HepG2 (cell line): ENCODE measurements at regions not wholly inside any gene's neighbourhood (a gene's known extent, or its start where the extent isn't known, plus 50 kb on each side); places are given as distances from the start of the nearest gene placed in this dataset.

Experiments used
- ATAC-seq: fragments of 200-7000 bp; cut with Tn5 transposase; 3 replicates; pipeline ENCODE4 v1.9.1; 2020; ENCODE audit warnings: mild to moderate bottlenecking, moderate library complexity
- BruUV-seq: library from RNA; stranded (reverse); fragments of 400-500 nt; replicated peaks from 2 replicates; lab custom pipeline; 2021; lab: Mats Ljungman, UMichigan
- CTCF ChIA-PET: fragments of 300-600 bp; formaldehyde crosslinking; extraction: SDS; loops from one replicate; lab custom pipeline; 2021; ENCODE audit warnings: low total read pairs, inconsistent platforms, low intra/inter-chr PET ratio; lab: Yijun Ruan, JAX
- POLR2A ChIA-PET: fragments of 350-600 bp; sonication (Branson Sonifier 250); formaldehyde crosslinking; loops from one replicate; lab custom pipeline; 2020; ENCODE audit warnings: antibody characterized with exemption, inconsistent platforms; lab: Yijun Ruan, JAX
- DNase-seq: peaks from one replicate; pipeline ENCODE4 v3.0.0-alpha.2; 2015; ENCODE audit warnings: low spot score
- FAIRE-seq: peaks from 3 replicates; lab custom pipeline; 2011; peaks lifted over from hg19 to GRCh38; lab: Jason Lieb, UNC
- H2AFZ ChIP-seq: one replicate; pipeline ENCODE4 v1.6.1; 2011; ENCODE audit warnings: low read length, inconsistent platforms
- H3K27ac ChIP-seq: fragments of 300-600 bp; 3 replicates; pipeline ENCODE4 v1.8.0; 2011; ENCODE audit warnings: mixed run types, mild to moderate bottlenecking, mixed read lengths, low read length, inconsistent platforms; ENCODE audit not compliant: insufficient read depth; ENCODE audit errors: extremely low read length
- H3K27me3 ChIP-seq, 2 experiments: fragments of 200-600 bp in 1 of 2; 2 replicates in 1 of 2; 3 replicates in 1 of 2; pipeline versions ENCODE4 v1.6.0 to v1.8.0; 2011; ENCODE audit warnings: low read length in 2 of 2, mild to moderate bottlenecking in 2 of 2, moderate library complexity in 2 of 2, inconsistent platforms in 1 of 2; ENCODE audit not compliant: insufficient read depth in 2 of 2, control insufficient read depth in 1 of 2
- H3K36me3 ChIP-seq, 2 experiments: fragments of 200-600 bp in 1 of 2; replicated peaks in 1 of 2; 2 replicates in 1 of 2; 3 replicates in 1 of 2; pipeline versions ENCODE4 v1.5.1 to v1.8.0; 2011; ENCODE audit warnings: low read length in 2 of 2, inconsistent platforms in 1 of 2; ENCODE audit not compliant: insufficient read depth in 2 of 2, control insufficient read depth in 1 of 2
- H3K4me1 ChIP-seq: 2 replicates; pipeline ENCODE4 v1.5.1; 2012; ENCODE audit warnings: low read length, inconsistent platforms; ENCODE audit not compliant: insufficient read depth
- H3K4me2 ChIP-seq: 2 replicates; pipeline ENCODE4 v1.6.0; 2011; ENCODE audit warnings: low read depth, low read length, inconsistent platforms
- H3K4me3 ChIP-seq, 3 experiments: fragments of 200-600 bp in 1 of 3; sonication (generic), shearing (Covaris generic) in 1 of 3; replicated peaks in 1 of 3; 2 replicates each; pipeline ENCODE4 v1.5.1; 2011 to 2016; ENCODE audit warnings: low read length in 3 of 3, inconsistent platforms in 2 of 3, low read depth in 2 of 3, mild to moderate bottlenecking in 2 of 3, control low read depth in 1 of 3, mixed read lengths in 1 of 3; ENCODE audit not compliant: insufficient read depth in 1 of 3
- H3K79me2 ChIP-seq: one replicate; pipeline ENCODE4 v1.6.1; 2011; ENCODE audit warnings: low read length, inconsistent platforms; ENCODE audit not compliant: insufficient read depth
- H3K9ac ChIP-seq: 2 replicates; pipeline ENCODE4 v1.6.0; 2011; ENCODE audit warnings: mild to moderate bottlenecking, low read depth, low read length, inconsistent platforms; ENCODE audit not compliant: insufficient read depth
- H3K9me3 ChIP-seq: 2 replicates; pipeline ENCODE4 v1.5.1; 2012; ENCODE audit warnings: mild to moderate bottlenecking, low read length
- H4K20me1 ChIP-seq: 2 replicates; pipeline ENCODE4 v1.6.0; 2011; ENCODE audit warnings: inconsistent platforms, mild to moderate bottlenecking, low read length, moderate library complexity; ENCODE audit not compliant: insufficient read depth
- BCL3 ChIP-seq: sonication (generic); formaldehyde crosslinking; IDR thresholded peaks from 2 replicates; pipeline ENCODE4 v1.5.1; 2020; ENCODE audit warnings: mild to moderate bottlenecking, missing genetic modification reagents, moderate library complexity
- CEBPG ChIP-seq: IDR thresholded peaks from 2 replicates; pipeline ENCODE4 v1.6.1; 2016
- HIC2 ChIP-seq: sonication (generic); formaldehyde crosslinking; IDR thresholded peaks from 2 replicates; pipeline ENCODE4 v1.9.0; 2022; ENCODE audit warnings: low read depth, missing genetic modification reagents
- HNRNPUL1 ChIP-seq: fragments of 200-400 bp; formaldehyde crosslinking; IDR thresholded peaks from 2 replicates; pipeline ENCODE4 v1.6.1; 2017; ENCODE audit warnings: low read depth, mild to moderate bottlenecking, low read length, moderate library complexity
- JUNB ChIP-seq: sonication (generic); formaldehyde crosslinking; IDR thresholded peaks from 2 replicates; pipeline ENCODE4 v1.8.0; 2022; ENCODE audit warnings: missing genetic modification reagents, mild to moderate bottlenecking, borderline replicate concordance
- PRMT3 ChIP-seq: sonication (generic); formaldehyde crosslinking; IDR thresholded peaks from 2 replicates; pipeline ENCODE4 v1.8.1; 2022; ENCODE audit warnings: low read depth, mild to moderate bottlenecking, moderate library complexity, missing genetic modification reagents, borderline replicate concordance
- PTBP1 ChIP-seq: fragments of 200-400 bp; formaldehyde crosslinking; IDR thresholded peaks from 2 replicates; pipeline ENCODE4 v1.6.1; 2018; ENCODE audit warnings: low read length, low read depth; ENCODE audit not compliant: poor library complexity, severe bottlenecking
- RFXAP ChIP-seq: sonication (generic); formaldehyde crosslinking; IDR thresholded peaks from 2 replicates; pipeline ENCODE4 v1.4.0; 2020; ENCODE audit warnings: missing genetic modification reagents, borderline replicate concordance
- RORA ChIP-seq: sonication (generic); formaldehyde crosslinking; IDR thresholded peaks from 2 replicates; pipeline ENCODE4 v1.5.0; 2020; ENCODE audit warnings: mild to moderate bottlenecking, missing genetic modification reagents, moderate library complexity
- TCF7L2 ChIP-seq: IDR thresholded peaks from 2 replicates; pipeline ENCODE4 v1.6.1; 2011; ENCODE audit warnings: mild to moderate bottlenecking, low read depth, low read length, moderate library complexity
- ZFP82 ChIP-seq: sonication (generic); formaldehyde crosslinking; IDR thresholded peaks from 2 replicates; pipeline ENCODE4 v1.5.1; 2020; ENCODE audit warnings: mild to moderate bottlenecking, missing genetic modification reagents, borderline replicate concordance
- ZNF230 ChIP-seq: sonication (generic); formaldehyde crosslinking; IDR thresholded peaks from 2 replicates; pipeline ENCODE4 v1.4.0; 2020; ENCODE audit warnings: mild to moderate bottlenecking, missing genetic modification reagents
- ZNF543 ChIP-seq: sonication (generic); formaldehyde crosslinking; IDR thresholded peaks from 2 replicates; pipeline ENCODE4 v1.4.0; 2020; ENCODE audit warnings: mild to moderate bottlenecking, missing genetic modification reagents
- ZNF619 ChIP-seq: sonication (generic); formaldehyde crosslinking; IDR thresholded peaks from 2 replicates; pipeline ENCODE4 v1.4.0; 2020; ENCODE audit warnings: mild to moderate bottlenecking, missing genetic modification reagents
- ZNF672 ChIP-seq: sonication (generic); formaldehyde crosslinking; IDR thresholded peaks from 2 replicates; pipeline ENCODE4 v1.8.1; 2022; ENCODE audit warnings: missing genetic modification reagents
- ZNF747 ChIP-seq: sonication (generic); formaldehyde crosslinking; IDR thresholded peaks from 2 replicates; pipeline ENCODE4 v1.8.1; 2023; ENCODE audit warnings: missing genetic modification reagents, mild to moderate bottlenecking, borderline replicate concordance
- ZSCAN12 ChIP-seq: sonication (generic); formaldehyde crosslinking; IDR thresholded peaks from 2 replicates; pipeline ENCODE4 v1.9.0; 2021; ENCODE audit warnings: mild to moderate bottlenecking, missing genetic modification reagents
- WGBS: methylation state at CpG from one replicate; pipeline ENCODE4 v1.1.6; 2017; ENCODE audit warnings: low lambda C conversion rate; 5-methylcytosine and 5-hydroxymethylcytosine counted together
- in situ Hi-C: cut with HindIII; loops from 2 replicates; pipeline ENCODE4 v1.10.0; 2017; ENCODE audit warnings: low pct_unique_long_range_greater_than_20kb; ENCODE audit not compliant: extremely low pct_ligation_motif_present
- intact Hi-C: fragments of 100-400 bp; cut with micrococcal nuclease; formaldehyde crosslinking; loops from one replicate; pipeline ENCODE4 v1.10.0; 2022; ENCODE audit not compliant: unreplicated experiment
- TF ChIP-seq, protein P1 (sequence below): IDR thresholded peaks from 2 replicates; pipeline ENCODE4 v1.6.1; 2016

DNA sequence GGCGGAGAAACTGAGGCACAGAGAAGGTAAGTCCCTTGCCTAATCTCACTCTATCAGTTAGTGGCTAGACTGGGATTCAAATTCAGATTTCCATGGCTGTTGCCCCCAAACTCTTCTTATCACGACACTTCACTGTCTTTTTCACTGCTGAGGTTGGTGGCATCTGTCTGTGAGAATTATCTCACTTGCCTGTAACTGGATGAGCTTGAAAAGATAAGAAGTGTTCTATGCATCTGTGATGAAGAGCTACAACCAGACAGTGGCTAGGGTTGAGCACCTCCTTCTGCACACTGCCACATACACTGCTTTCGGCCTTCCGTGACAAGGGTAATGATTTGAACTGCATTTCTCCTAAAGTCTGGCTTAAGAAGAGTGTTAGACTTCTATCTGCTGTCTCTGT lies 107.9 kb upstream of the TEX13D start:
- H3K9ac ChIP-seq = no peak overlapping the region
- peaks cover 10% of the 10 kb centered on the region for H3K4me1 ChIP-seq
- TF ChIP-seq HIC2 = no peak
- TF ChIP-seq ZNF543 (CRISPR knock-in tag) = no peak
- H3K9me3 ChIP-seq = no peaks in the 10 kb centered on the region
- no peaks in the 10 kb centered on the region for H3K27me3 ChIP-seq
- in situ Hi-C loops (no loop called here), intact Hi-C loops (no loop called here)
- no peak overlapping the region for H3K27ac ChIP-seq
- CTCF ChIA-PET = no interaction called here
- WGBS = 0% methylated on average over 2 of the region's 4 CpGs
- POLR2A ChIA-PET = no interaction called here
- FAIRE-seq = no peak
- no peak overlapping the region for H3K4me2 ChIP-seq
- H3K79me2 ChIP-seq = no peaks in the 10 kb centered on the region
- DNase-seq = no peak
- no peak overlapping the region for H2AFZ ChIP-seq
- no peak overlapping the region for H3K4me3 ChIP-seq
- BruUV-seq = no TSS peak
- no peaks in the 10 kb centered on the region for H4K20me1 ChIP-seq
- H3K36me3 ChIP-seq = no peaks in the 10 kb centered on the region
- no peak for ATAC-seq

DNA sequence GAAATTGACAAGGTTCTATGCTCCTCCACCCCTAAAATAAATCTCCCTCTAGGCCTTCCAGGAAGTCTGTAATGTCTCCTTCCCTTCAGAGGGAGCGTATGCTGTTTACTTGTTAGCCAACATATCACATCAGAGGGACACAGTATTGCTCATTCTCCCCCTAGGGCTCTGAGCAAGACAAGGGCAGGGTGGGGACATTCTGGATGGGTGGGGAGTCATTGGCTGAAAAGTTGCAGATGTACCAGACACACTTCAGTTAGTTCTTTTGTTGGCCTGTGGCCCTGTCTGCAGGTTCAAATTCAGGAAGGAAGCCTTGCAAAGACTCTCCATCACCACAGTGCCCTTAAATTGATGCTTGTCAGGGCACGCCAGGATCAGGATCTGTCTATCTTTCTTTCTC lies 106.3 kb upstream of the TEX13D start:
- H3K27me3 ChIP-seq = no peaks in the 10 kb centered on the region
- no peak overlapping the region for H2AFZ ChIP-seq
- FAIRE-seq (no peak), ATAC-seq (no peak), DNase-seq (no peak)
- no peak overlapping the region for H3K4me2 ChIP-seq
- no peak overlapping the region for H3K4me3 ChIP-seq
- peaks cover 9% of the 10 kb centered on the region for H3K4me1 ChIP-seq
- H3K9ac ChIP-seq = no peak overlapping the region
- no peaks in the 10 kb centered on the region for H3K36me3 ChIP-seq
- H4K20me1 ChIP-seq = no peaks in the 10 kb centered on the region
- intact Hi-C loops (no loop called here), in situ Hi-C loops (no loop called here)
- ChIA-PET CTCF (no interaction called here), POLR2A (no interaction called here)
- no peak overlapping the region for H3K27ac ChIP-seq
- H3K9me3 ChIP-seq = no peaks in the 10 kb centered on the region
- no TSS peak for BruUV-seq
- 57% methylated on average over 1 of the region's 2 CpGs for WGBS
- H3K79me2 ChIP-seq = no peaks in the 10 kb centered on the region
- TF ChIP-seq HNRNPUL1 (no peak), ZSCAN12 (CRISPR knock-in tag) (no peak), ZFP82 (CRISPR knock-in tag) (no peak), RFXAP (no peak), ZNF747 (CRISPR knock-in tag) (no peak), TCF7L2 (no peak), ZNF672 (CRISPR knock-in tag) (no peak), BCL3 (no peak), PRMT3 (no peak), CEBPG (CRISPR knock-in tag) (no peak), RORA (CRISPR knock-in tag) (no peak), PTBP1 (no peak), ZNF619 (CRISPR knock-in tag) (no peak), ZNF230 (CRISPR knock-in tag) (no peak), JUNB (CRISPR knock-in tag) (no peak)
- TF ChIP-seq, protein P1, sequence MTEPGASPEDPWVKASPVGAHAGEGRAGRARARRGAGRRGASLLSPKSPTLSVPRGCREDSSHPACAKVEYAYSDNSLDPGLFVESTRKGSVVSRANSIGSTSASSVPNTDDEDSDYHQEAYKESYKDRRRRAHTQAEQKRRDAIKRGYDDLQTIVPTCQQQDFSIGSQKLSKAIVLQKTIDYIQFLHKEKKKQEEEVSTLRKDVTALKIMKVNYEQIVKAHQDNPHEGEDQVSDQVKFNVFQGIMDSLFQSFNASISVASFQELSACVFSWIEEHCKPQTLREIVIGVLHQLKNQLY (CRISPR knock-in tag) = no peak
